GM13976 (cell line): ENCODE measurements at regions not wholly inside any gene's neighbourhood (a gene's known extent, or its start where the extent isn't known, plus 50 kb on each side); places are given as distances from the start of the nearest gene placed in this dataset.
"Not testable (repeated sequence)": the region's sequence is repeated elsewhere in the genome, so short reads cannot be mapped to it uniquely, and the experiment has no call there.

Experiments
- DNase-seq: peaks from one replicate; pipeline ENCODE4 v3.0.0; 2012; ENCODE audit warnings: low spot score
- CTCF ChIP-seq: IDR thresholded peaks from 2 replicates; pipeline ENCODE4 v1.5.1; 2012; ENCODE audit warnings: borderline replicate concordance, mild to moderate bottlenecking; ENCODE audit not compliant: insufficient read depth; ENCODE audit errors: extremely low read depth, missing control alignments, control extremely low read depth
- in situ Hi-C: fragments of 300-500 bp; cut with MboI; formaldehyde crosslinking; loops from one replicate; pipeline ENCODE4 v1.12.0; 2022; ENCODE audit warnings: low sequenced_read_pairs, mixed read lengths, inconsistent platforms; ENCODE audit not compliant: unreplicated experiment

GRCh38 chr22:11627436-11627797, 3900.6 kb upstream of the OR11H1 start:
- no peak for TF ChIP-seq CTCF
- no peak for DNase-seq
- in situ Hi-C loops = no loop called here

- in situ Hi-C loops = no loop called here
- DNase-seq = no peak
- no peak for TF ChIP-seq CTCF
Measured at GRCh38 chr22:11627798-11628650, 3900.0 kb upstream of the OR11H1 start.

- no peak for TF ChIP-seq CTCF
- no peak for DNase-seq
- in situ Hi-C loops = no loop called here
Measured at GRCh38 chr22:11628651-11629511, 3899.1 kb upstream of the OR11H1 start.

GRCh38 chr22:11629661-11630385, 3898.2 kb upstream of the OR11H1 start:
- in situ Hi-C loops = no loop called here
- DNase-seq = no peak
- TF ChIP-seq CTCF = no peak

- DNase-seq, in situ Hi-C loops: not testable (repeated sequence)
Measured at GRCh38 chr22:11630386-11631084, 3897.5 kb upstream of the OR11H1 start.
